Fibroblast of lung (primary cell): ENCODE measurements at regions not wholly inside any gene's neighbourhood (a gene's known extent, or its start where the extent isn't known, plus 50 kb on each side); places are given as distances from the start of the nearest gene placed in this dataset.

Experiments used
- EZH2 ChIP-seq: IDR thresholded peaks from 2 replicates; pipeline ENCODE4 v1.5.1; 2012; ENCODE audit warnings: low read length, control low read depth, mild to moderate bottlenecking; ENCODE audit errors: missing control alignments
- TF ChIP-seq, protein P1 (sequence below), 2 donors: IDR thresholded peaks in 1 of 2; conservative IDR thresholded peaks in 1 of 2; 1 replicate in 1 of 2; 2 replicates in 1 of 2; pipeline ENCODE4 v1.5.1; 2011 to 2012; ENCODE audit warnings: low read length in 2 of 2, control low read depth in 1 of 2, inconsistent platforms in 1 of 2, low read depth in 1 of 2, mild to moderate bottlenecking in 1 of 2

DNA sequence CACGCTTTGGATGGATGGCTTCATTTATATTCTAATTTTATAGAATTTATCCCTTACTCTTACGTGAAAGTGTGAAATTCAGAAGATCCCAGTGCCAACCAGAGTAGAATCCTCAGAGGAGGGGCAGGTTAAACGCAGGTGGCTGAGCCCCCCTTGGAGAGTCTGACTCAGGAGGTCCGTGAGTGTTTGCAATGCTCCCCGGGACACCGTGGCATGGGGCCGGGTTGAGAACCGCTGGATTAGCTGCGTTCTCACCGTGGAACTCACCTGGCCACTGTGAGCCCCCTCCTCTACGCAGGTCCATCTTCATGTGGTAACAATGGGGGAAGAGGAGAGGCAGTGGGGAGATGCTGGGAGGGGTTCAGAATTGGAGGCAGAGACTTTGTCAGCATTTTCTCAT, 638.0 kb upstream of the MKI67 start:
- TF ChIP-seq, protein P1, sequence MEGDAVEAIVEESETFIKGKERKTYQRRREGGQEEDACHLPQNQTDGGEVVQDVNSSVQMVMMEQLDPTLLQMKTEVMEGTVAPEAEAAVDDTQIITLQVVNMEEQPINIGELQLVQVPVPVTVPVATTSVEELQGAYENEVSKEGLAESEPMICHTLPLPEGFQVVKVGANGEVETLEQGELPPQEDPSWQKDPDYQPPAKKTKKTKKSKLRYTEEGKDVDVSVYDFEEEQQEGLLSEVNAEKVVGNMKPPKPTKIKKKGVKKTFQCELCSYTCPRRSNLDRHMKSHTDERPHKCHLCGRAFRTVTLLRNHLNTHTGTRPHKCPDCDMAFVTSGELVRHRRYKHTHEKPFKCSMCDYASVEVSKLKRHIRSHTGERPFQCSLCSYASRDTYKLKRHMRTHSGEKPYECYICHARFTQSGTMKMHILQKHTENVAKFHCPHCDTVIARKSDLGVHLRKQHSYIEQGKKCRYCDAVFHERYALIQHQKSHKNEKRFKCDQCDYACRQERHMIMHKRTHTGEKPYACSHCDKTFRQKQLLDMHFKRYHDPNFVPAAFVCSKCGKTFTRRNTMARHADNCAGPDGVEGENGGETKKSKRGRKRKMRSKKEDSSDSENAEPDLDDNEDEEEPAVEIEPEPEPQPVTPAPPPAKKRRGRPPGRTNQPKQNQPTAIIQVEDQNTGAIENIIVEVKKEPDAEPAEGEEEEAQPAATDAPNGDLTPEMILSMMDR (conservative IDR thresholded peaks at IDR 0.05 in 1 of 2, IDR thresholded peaks at IDR 0.05 in 1 of 2; ENCODE audit: low read depth in 1 of 2, low read length in 2 of 2): no peak
- TF ChIP-seq EZH2: no peak
